HG03558 (cell line): ENCODE measurements at regions not wholly inside any gene's neighbourhood (a gene's known extent, or its start where the extent isn't known, plus 50 kb on each side); places are given as distances from the start of the nearest gene placed in this dataset.
"Not testable (repeated sequence)": the region's sequence is repeated elsewhere in the genome, so short reads cannot be mapped to it uniquely, and the experiment has no call there.

Experiments used
- ATAC-seq: cut with Tn5 transposase; IDR thresholded peaks from one replicate; pipeline ENCODE4 v1.9.1; 2021; ENCODE audit warnings: moderate number of reproducible peaks; ENCODE audit not compliant: unreplicated experiment; ENCODE audit errors: extremely low read depth

- no peak for ATAC-seq
These were observed 82.4 kb upstream of the SLC25A33 start for GRCh38 chr1:9456833-9457232.

GRCh38 chr1:9459816-9460407 is 79.4 kb upstream of the SLC25A33 start:
- no peak for ATAC-seq

- ATAC-seq: no peak
These were observed 73.6 kb upstream of the SLC25A33 start for GRCh38 chr1:9465640-9466039.

DNA sequence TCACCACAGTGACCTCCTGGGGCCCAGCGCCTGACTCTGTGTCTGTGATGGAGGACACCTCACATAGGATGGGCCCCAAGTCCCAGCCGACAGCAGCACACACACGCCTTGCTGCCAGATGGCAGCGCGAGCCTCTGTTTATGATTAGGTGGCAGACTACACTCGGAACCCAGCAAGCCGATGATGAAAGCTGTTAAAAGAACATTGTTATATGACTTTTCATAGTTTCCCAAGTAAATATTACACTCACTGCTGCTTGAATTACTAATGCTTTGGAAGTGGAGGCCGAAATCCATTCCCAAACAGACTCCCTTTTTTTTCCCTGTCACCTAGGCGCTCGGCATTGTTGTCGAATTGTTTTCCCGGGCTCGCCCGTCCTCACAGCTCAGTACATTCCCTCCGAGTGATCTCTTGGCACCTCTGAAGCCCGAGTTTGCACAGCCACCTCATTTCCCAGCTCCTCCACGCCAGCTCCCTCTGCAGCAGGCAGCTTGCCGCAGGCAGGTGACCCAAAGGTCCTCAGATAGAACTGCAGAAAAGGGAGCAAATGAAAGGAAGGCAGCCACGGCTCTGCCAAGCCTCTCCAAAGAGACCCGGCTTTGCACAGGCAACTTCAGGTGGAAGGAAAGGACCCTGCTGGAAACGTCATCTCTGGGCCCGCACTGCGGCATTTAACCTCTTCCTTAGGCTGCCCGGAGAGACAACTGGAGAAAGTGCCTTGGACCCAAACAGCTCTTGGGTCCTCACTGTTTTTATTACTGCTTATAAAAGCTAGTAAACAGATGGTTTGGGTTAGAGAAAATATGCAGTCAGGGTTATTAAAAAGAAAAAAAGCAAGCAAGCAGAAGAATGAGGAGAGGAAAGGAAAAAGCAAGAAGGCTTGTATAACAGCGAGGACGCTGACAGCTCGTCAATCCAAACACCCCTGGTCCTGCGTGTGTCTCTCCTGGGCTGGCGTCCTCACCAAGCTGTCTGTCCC is 72.2 kb upstream of the SLC25A33 start:
- ATAC-seq: no peak

- ATAC-seq: not testable (repeated sequence)
These were observed 69.4 kb upstream of the SLC25A33 start for GRCh38 chr1:9469882-9470281.

DNA sequence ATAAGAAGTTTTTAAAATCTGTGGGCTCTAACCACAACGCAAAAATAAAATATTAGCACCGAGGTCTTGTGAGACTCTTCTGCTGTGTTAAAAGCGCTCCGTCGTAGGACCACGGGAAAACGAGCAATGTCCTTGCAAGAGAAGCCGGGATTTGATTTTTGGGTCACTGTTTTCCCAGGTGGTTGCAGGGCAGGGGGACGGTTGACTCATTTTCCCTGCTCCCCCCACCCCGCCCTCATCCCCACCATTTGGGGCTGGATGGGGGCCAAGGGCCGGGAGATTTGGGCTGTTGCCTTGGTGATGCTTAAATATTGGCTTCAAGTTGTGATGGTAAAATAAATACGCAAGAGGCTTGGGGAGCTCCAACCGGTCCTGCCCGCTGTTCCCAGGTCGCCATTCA is 67.6 kb upstream of the SLC25A33 start:
- no peak for ATAC-seq

DNA sequence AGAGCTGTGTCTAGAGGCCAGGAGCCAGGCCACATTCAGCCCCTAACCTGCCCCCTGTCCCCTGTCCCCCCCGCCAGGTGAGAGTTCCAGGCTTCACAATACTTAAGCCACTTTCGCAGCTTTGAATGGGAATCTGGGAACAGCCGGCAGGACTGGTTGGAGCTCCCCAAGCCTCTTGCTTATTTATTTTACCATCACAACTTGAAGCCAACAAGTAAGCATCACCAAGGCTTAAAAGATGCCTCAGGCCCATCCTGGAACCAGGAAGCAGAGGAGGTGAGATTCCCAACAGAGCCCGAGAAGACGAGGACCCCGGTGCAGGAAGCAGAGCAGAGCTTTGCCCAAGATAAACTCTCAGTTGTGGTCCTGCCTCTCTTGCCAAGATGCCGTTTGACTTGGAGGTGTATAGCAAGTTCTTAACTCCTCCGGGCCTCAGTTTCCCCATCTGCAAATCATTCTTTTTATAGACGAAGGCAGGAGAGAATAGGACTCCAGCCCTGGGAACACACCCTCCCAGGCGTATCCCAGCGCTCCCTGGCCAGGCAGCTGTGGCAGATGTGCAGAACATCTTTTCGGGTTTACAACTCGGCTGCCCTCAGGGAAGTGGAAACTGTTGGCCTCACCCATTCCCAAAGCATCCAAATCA is 66.8 kb upstream of the SLC25A33 start:
- ATAC-seq: no peak

- ATAC-seq: no peak
These were observed 66.0 kb upstream of the SLC25A33 start for GRCh38 chr1:9473032-9473807.

- no peak for ATAC-seq
These were observed 64.1 kb upstream of the SLC25A33 start for GRCh38 chr1:9475061-9475627.

DNA sequence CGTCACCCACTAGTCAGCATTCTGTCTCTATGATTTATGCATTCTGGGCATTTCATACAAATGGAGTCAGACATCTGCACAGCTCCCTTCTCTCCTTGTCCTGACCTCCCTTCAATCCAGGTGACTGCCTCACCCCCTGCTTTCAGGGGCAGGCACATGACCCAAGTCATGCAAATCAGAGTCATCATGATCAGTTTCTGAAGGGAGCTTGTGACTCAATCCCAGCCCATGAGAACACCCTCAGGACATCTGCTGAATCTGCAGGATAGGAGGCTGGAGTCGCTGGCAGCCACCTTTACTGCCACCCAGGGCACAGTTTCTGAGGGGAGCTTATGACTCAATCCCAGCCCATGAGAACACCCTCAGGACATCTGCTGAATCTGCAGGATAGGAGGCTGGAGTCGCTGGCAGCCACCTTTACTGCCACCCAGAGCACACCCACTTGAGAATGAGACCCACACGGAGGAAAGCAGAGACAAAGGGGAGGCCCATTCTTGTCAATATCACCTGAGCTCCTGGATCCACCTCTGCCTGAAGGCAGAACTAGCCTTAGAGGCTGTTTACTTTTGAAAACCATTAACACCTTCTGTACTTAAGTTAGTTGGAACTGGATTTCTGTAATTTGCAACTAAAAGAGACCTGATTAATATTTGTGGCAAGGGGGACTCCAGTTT is 62.3 kb upstream of the SLC25A33 start:
- no peak for ATAC-seq

DNA sequence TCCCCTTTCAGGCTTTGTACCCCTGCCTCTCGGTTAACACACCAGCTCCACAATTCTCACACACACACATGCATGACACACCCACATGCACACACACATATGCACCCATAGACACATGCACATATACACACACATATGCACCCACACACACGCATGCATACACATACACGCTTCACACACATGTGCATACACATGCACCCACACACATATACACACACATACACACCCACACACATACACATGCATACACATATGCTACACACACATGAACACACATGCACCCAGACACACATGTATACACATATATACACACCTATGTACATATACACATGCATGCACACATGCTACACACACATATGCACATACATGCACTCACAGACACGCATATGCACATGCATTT is 61.7 kb upstream of the SLC25A33 start:
- ATAC-seq: no peak

GRCh38 chr1:9478021-9478420 is 61.2 kb upstream of the SLC25A33 start:
- ATAC-seq: no peak

DNA sequence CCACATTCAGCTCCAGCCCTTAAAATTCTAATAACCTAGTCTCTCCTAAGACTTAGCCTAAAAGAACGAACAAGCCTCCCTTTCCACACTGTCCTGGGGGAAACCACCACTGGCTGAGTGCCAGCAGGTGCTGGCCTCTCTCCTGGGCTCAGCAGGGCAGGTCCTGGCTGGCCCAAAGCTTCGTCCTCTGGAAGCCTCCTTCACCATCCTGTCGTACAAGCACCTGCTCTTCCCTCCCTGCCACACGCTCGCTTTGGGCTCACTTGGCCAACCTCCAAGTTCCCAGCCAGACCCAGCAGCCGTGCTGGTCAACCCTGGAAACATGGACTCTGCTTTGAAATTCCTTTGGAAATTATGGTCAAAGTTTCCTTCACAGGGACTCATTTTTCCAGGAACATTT is 58.2 kb upstream of the SLC25A33 start:
- no peak for ATAC-seq

GRCh38 chr1:9482403-9482802 is 56.9 kb upstream of the SLC25A33 start:
- ATAC-seq: no peak

GRCh38 chr1:9482816-9483572 is 56.3 kb upstream of the SLC25A33 start:
- no peak for ATAC-seq

DNA sequence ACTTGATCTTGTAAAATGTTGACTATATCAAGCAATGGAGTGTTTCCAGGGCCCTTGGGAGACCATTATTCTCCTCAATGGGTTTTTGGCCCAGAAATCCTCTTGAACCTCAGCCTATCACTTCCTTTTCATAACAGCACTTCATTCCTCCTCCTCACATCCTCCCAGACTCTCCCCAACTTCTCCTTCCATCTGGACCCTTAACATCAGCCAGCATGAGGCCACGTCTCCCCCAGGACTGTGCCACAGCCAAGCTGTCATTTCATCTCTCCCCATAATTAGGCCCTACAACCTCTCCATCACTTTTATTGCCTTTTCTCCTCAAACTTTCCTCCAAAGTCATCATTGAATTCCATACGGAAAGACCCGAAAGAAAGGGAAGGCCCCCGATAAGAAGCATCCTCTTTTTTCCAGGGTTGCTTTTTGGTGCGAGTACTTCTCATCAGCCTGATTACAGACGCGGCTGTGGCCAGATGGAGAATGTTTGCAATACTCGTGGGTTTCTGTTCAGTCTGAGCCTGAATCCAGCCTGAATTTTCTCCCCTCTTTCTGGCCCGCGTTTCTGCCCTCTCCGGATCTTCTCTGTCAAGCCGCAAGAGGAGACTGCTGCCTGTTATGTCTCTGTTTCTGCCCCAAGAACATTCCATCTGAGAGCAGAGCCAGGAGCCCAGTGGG is 52.7 kb upstream of the SLC25A33 start:
- no peak for ATAC-seq
